Gastroesophageal sphincter (tissue), 4 donors: ENCODE measurements at regions not wholly inside any gene's neighbourhood (a gene's known extent, or its start where the extent isn't known, plus 50 kb on each side); places are given as distances from the start of the nearest gene placed in this dataset.

Experiments used
- ATAC-seq: fragments of 150-250 bp; one replicate; pipeline ENCODE4 v1.9.1; 2016; ENCODE audit warnings: mild to moderate bottlenecking, moderate library complexity
- H3K27ac ChIP-seq, 4 donors: fragments of 200-600 bp; sonication (generic) in 3 of 4; 1 replicate in 3 of 4; 2 replicates in 1 of 4; pipeline ENCODE4 v1.5.1; 2016 to 2019
- H3K27me3 ChIP-seq: fragments of 200-600 bp; sonication (generic); one replicate; pipeline ENCODE4 v1.5.1; 2019
- H3K36me3 ChIP-seq, 2 donors: fragments of 200-600 bp; sonication (generic); one replicate each; pipeline ENCODE4 v1.5.1; 2019; ENCODE audit warnings: control low read depth in 1 of 2
- H3K4me1 ChIP-seq, 3 donors: fragments of 200-600 bp; sonication (generic); 1 replicate in 2 of 3; 2 replicates in 1 of 3; pipeline ENCODE4 v1.5.1; 2016 to 2019; ENCODE audit warnings: control low read depth in 2 of 3
- H3K4me3 ChIP-seq, 2 donors: fragments of 200-600 bp; sonication (generic); one replicate each; pipeline ENCODE4 v1.5.1; 2019; ENCODE audit warnings: mild to moderate bottlenecking in 1 of 2, moderate library complexity in 1 of 2
- H3K9me3 ChIP-seq, 3 donors: fragments of 200-600 bp; sonication (generic); one replicate each; pipeline ENCODE4 v1.5.1; 2017 to 2019; ENCODE audit warnings: control low read depth in 2 of 3
- EP300 ChIP-seq: sonication (generic); formaldehyde crosslinking; IDR thresholded peaks from one replicate; pipeline ENCODE4 v1.6.1; 2017; ENCODE audit warnings: antibody characterized with exemption, mild to moderate bottlenecking
- POLR2A ChIP-seq, 2 donors: fragments of 450-650 bp; IDR thresholded peaks; one replicate each; pipeline ENCODE4 v1.6.1; 2017; ENCODE audit warnings: antibody characterized with exemption in 2 of 2, mild to moderate bottlenecking in 2 of 2, moderate library complexity in 1 of 2
- POLR2AphosphoS5 ChIP-seq: sonication (generic); formaldehyde crosslinking; IDR thresholded peaks from one replicate; pipeline ENCODE4 v1.6.1; 2017; ENCODE audit warnings: antibody characterized with exemption
- WGBS, 2 donors: methylation state at CpG; one replicate each; pipeline ENCODE4 v1.1.5; 2018; ENCODE audit warnings: low coverage in 1 of 2; 5-methylcytosine and 5-hydroxymethylcytosine counted together
- TF ChIP-seq, protein P1 (sequence below), 4 experiments: fragments of 200-600 bp in 2 of 4; fragments of 450-650 bp in 2 of 4; sonication (generic) in 1 of 4; IDR thresholded peaks; one replicate each; pipeline ENCODE4 v1.5.1; 2017 to 2019; ENCODE audit warnings: antibody characterized with exemption in 4 of 4, mild to moderate bottlenecking in 2 of 4, moderate library complexity in 2 of 4

- TF ChIP-seq POLR2AphosphoS5 = no peak
- TF ChIP-seq, protein P1, sequence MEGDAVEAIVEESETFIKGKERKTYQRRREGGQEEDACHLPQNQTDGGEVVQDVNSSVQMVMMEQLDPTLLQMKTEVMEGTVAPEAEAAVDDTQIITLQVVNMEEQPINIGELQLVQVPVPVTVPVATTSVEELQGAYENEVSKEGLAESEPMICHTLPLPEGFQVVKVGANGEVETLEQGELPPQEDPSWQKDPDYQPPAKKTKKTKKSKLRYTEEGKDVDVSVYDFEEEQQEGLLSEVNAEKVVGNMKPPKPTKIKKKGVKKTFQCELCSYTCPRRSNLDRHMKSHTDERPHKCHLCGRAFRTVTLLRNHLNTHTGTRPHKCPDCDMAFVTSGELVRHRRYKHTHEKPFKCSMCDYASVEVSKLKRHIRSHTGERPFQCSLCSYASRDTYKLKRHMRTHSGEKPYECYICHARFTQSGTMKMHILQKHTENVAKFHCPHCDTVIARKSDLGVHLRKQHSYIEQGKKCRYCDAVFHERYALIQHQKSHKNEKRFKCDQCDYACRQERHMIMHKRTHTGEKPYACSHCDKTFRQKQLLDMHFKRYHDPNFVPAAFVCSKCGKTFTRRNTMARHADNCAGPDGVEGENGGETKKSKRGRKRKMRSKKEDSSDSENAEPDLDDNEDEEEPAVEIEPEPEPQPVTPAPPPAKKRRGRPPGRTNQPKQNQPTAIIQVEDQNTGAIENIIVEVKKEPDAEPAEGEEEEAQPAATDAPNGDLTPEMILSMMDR (IDR thresholded peaks at IDR 0.05) = no peak
- no peak for TF ChIP-seq POLR2A (IDR thresholded peaks at IDR 0.05)
- TF ChIP-seq EP300 = no peak
- no peak for ATAC-seq
- H3K9me3 ChIP-seq = peaks cover 0 to 4% (median 0%) of the 10 kb centered on the region in 3 donors
- WGBS, 2 donors = 100% methylated on average over 2 of the region's 4 CpGs; no CpG with 5 or more reads in 1 of the 2 donors
- H3K4me1 ChIP-seq = peaks cover 0 to 23% (median 0%) of the 10 kb centered on the region in 3 donors
- H3K27me3 ChIP-seq = peaks cover 63% of the 10 kb centered on the region
- no peaks in the 10 kb centered on the region for H3K36me3 ChIP-seq
- no peak overlapping the region for H3K4me3 ChIP-seq
- no peak overlapping the region for H3K27ac ChIP-seq
Observed at GRCh38 chr11:69966583-69966835, 111.6 kb upstream of the ANO1 start.

GRCh38 chr11:69966910-69967483, 111.1 kb upstream of the ANO1 start:
- TF ChIP-seq POLR2A (IDR thresholded peaks at IDR 0.05) = no peak
- TF ChIP-seq EP300 = no peak
- TF ChIP-seq POLR2AphosphoS5 = no peak
- no peak overlapping the region for H3K4me3 ChIP-seq
- H3K4me1 ChIP-seq = peaks cover 0 to 23% (median 0%) of the 10 kb centered on the region in 3 donors
- no peak for ATAC-seq
- peak overlapping the region in 1 of 4 donors; percentile 60 for H3K27ac ChIP-seq
- no peaks in the 10 kb centered on the region for H3K36me3 ChIP-seq
- 80 to 100% methylated on average over 2 to 4 of the region's 25 CpGs for WGBS, 2 donors
- peaks cover 60% of the 10 kb centered on the region for H3K27me3 ChIP-seq
- H3K9me3 ChIP-seq = no peaks in the 10 kb centered on the region

GRCh38 chr11:69967484-69967883, 110.6 kb upstream of the ANO1 start:
- peaks cover 64% of the 10 kb centered on the region for H3K27me3 ChIP-seq
- WGBS, 2 donors = 60 to 97% methylated on average over 1 to 5 of the region's 6 CpGs
- H3K4me1 ChIP-seq = peaks cover 0 to 23% (median 0%) of the 10 kb centered on the region in 3 donors
- H3K9me3 ChIP-seq = no peaks in the 10 kb centered on the region
- H3K36me3 ChIP-seq = no peaks in the 10 kb centered on the region
- TF ChIP-seq POLR2AphosphoS5 (no peak), POLR2A (IDR thresholded peaks at IDR 0.05) (no peak), EP300 (no peak)
- TF ChIP-seq, protein P1 (IDR thresholded peaks at IDR 0.05) = no peak
- peak overlapping the region in 1 of 4 donors; percentile 60 for H3K27ac ChIP-seq
- no peak for ATAC-seq
- no peak overlapping the region for H3K4me3 ChIP-seq

- Histone ChIP-seq H3K9me3 (no peaks in the 10 kb centered on the region), H3K27me3 (peaks cover 76% of the 10 kb centered on the region), H3K36me3 (no peaks in the 10 kb centered on the region), H3K4me3 (no peak overlapping the region), H3K4me1 (peaks cover 0 to 12% (median 0%) of the 10 kb centered on the region in 3 donors), H3K27ac (peak overlapping the region in 2 of 4 donors; percentile 6 to 60)
- 84 to 89% methylated on average over 4 to 12 of the region's 24 CpGs for WGBS, 2 donors
- ATAC-seq = no peak
- TF ChIP-seq, protein P1 (IDR thresholded peaks at IDR 0.05) = no peak
- TF ChIP-seq POLR2A (IDR thresholded peaks at IDR 0.05) = no peak
- TF ChIP-seq POLR2AphosphoS5 = no peak
- no peak for TF ChIP-seq EP300
Observed at GRCh38 chr11:69968396-69969347, 109.4 kb upstream of the ANO1 start.

DNA sequence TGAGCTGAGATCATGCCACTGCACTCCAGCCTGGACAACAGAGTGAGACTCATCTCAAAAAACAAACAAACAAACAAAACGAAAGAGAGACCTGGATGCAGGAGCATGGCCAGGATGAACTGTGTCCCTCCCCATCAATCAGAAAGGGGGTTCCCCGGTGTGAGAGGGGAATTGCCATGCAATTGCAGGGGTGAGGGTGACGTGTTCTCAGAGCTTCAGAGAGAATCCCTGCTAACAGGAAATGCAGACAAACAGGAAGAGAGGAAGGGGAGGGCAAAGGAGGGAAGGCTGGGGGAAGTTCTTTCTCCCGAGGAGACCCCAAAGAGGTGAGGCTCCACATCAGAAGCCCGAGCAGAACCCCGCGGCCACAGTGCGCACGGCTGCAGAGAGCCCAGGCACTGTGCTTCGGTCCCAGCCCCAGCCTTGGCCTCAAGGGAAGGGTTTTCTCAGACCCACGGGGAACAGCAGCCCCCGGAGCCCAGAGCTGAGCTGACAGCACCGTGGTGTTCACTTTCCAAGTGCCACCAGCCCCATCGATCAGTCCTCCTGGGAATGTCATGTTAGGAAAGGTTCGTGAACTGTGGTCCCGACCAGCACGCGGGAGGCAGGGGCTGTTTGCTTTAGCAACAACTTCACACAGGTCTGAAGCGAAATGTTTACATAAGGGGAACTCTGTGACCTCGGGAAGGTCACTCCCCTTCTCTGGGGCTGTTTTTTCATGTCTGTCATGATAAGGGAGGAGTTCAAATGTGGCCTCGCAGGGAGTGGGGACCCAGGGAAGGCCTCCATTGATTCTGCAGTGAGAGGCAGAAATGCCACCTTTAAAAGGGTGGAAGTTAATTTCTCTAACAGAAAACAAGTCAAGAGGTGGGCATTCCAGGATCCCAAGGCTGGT, 108.0 kb upstream of the ANO1 start:
- no peaks in the 10 kb centered on the region for H3K4me1 ChIP-seq
- no peak for TF ChIP-seq POLR2AphosphoS5
- TF ChIP-seq POLR2A (IDR thresholded peaks at IDR 0.05) = no peak
- TF ChIP-seq, protein P1 (IDR thresholded peaks at IDR 0.05) = no peak
- no peak for TF ChIP-seq EP300
- peaks cover 85% of the 10 kb centered on the region for H3K27me3 ChIP-seq
- no peaks in the 10 kb centered on the region for H3K9me3 ChIP-seq
- 49 to 55% methylated on average over 3 to 13 of the region's 21 CpGs for WGBS, 2 donors
- ATAC-seq = no peak
- H3K4me3 ChIP-seq = no peak overlapping the region
- no peaks in the 10 kb centered on the region for H3K36me3 ChIP-seq
- no peak overlapping the region for H3K27ac ChIP-seq
